ENCODE measurements at regions not wholly inside any gene's neighbourhood (a gene's known extent, or its start where the extent isn't known, plus 50 kb on each side); places are given as distances from the start of the nearest gene placed in this dataset.

DNA sequence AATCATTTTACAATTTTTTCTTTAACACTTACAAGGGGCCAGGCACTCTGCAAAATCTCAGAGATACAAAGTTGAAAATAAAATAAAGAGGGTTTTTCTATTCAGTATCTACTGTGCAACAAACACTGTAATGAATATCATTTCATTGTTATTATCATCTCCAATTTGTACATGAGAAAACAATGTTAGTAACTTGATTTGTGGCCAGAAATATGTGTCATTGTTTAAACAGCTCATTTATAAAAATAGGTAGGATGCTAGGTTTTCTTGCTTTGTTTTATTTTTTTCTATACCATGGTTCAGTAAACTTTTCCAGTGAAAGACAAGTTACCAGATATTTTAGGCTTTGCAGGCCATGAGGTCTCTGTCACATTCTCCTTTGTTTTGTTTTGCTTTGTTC lies 318.1 kb upstream of the UBE2E2 start:
- no peak for DNase-seq (ENCODE audit: low read depth)
- no peak overlapping the region for H3K4me3 ChIP-seq (ENCODE audit: low read depth, low read length)

DNA sequence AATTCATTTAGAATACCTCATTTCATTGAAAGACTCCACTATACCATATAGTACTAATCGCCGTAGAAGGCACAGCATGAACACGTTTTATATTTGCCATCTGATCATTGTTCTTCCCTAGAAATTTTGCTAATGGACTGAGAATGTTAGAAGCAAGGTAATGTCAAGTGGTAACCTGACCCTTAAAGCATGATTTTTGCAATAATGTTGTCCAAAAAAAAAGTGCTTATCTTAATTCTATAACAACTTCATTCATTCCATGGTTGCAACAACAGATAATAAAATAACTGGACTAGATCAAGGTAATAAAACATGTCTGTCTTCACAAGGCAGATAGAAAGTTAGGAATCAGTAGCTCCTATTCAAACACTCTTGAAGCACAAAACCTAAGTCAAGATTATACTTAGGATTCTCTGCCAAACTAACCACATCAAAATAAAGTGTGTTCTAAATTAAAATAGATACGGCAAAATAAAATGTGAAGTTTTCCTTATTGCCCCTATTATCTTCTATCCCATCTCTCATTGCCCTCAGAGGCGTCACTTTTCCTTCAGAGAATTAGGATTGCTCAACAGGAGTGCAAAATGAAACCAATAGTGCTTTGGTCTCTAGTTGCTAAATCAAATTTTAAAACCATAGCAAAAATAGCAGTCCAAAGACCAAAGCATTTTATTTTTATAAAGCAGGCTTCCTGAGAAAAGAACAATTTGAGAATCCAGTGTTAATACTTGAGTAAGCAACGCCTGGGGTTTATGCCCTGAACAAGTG lies 317.4 kb upstream of the UBE2E2 start:
- DNase-seq (ENCODE audit: low read depth) = no peak
- H3K4me3 ChIP-seq (ENCODE audit: low read depth, low read length) = no peak overlapping the region

DNA sequence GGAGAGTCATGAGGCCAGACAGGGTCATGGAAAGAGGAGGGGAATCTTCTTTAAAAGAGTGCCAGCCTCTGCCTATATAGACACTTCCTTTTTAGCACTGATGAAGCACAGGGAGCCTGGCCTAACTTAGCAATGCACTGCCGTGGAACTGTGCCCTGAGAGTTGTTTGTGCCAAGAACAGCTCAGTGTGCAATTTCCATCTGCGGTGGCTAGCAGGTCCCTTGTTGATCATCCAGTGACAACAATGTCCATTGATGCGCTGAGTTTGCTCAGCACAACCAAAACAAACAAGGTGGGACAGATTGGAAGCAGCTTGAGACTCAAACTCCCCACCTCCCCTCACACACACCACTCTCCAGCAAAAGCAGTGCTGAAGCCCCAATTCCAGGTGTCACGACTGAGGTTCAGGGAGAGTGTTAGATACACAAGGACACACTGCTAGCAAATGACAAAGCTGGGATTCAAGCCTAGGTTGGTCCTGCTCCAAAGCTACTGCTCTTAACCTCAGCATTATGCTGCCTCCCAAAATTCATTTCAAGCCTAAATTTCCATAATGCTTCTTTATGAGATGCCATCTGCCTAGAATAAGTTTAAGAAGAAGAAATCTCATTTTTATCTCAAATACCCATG lies 316.6 kb upstream of the UBE2E2 start:
- DNase-seq (ENCODE audit: low read depth) = no peak
- H3K4me3 ChIP-seq (ENCODE audit: low read depth, low read length) = no peak overlapping the region

DNA sequence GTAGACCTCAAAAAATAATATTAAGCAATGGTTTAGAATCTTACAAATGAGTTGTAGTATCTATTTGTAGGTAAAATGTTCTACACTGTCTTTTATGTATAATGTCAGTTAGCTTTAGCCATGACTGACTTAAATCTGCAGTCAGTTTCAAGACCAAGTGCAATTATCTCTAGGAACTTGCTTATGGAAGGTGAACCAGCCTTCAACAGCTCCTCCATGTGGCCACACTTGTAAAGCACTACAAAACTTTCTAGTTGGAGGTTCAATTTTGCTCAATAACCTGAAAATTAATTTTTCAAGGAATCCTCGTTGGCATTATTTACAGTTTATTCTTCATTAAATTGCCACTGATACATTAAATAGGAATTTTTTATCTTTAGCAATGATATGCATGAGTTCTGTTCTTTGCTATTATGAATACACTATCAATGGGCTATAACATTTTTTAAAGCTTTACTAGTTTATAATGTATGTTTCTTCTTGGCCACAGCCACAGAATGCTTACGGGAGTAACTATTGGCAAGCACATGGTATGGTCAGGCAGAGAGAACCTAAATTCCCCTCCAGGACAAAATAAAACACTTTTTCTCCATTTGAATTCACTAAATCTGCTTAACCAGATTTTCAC lies 315.3 kb upstream of the UBE2E2 start:
- no peak overlapping the region for H3K4me3 ChIP-seq (ENCODE audit: low read depth, low read length)
- DNase-seq (ENCODE audit: low read depth) = peak; percentile 8

DNA sequence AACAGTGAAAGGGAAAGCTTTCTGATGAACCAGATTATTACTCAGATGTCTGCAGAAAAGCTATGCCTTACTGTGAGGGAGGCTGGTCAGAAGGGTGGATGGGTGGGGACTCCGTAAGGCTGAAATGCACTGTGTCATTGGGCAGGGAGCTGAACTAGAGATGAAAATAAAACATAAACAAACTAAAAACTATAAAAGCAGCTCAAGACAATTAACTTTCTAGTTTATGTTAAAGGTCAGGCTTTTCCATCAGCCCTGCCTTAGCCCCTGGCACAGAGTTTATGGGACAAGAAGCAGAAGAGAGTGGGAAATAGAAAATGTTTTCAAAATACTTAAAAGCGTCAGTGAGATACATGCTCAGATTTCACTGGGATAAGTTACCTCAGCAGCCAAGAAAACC lies 310.0 kb upstream of the UBE2E2 start:
- no peak overlapping the region for H3K4me3 ChIP-seq (ENCODE audit: low read depth, low read length)
- no peak for DNase-seq (ENCODE audit: low read depth)

DNA sequence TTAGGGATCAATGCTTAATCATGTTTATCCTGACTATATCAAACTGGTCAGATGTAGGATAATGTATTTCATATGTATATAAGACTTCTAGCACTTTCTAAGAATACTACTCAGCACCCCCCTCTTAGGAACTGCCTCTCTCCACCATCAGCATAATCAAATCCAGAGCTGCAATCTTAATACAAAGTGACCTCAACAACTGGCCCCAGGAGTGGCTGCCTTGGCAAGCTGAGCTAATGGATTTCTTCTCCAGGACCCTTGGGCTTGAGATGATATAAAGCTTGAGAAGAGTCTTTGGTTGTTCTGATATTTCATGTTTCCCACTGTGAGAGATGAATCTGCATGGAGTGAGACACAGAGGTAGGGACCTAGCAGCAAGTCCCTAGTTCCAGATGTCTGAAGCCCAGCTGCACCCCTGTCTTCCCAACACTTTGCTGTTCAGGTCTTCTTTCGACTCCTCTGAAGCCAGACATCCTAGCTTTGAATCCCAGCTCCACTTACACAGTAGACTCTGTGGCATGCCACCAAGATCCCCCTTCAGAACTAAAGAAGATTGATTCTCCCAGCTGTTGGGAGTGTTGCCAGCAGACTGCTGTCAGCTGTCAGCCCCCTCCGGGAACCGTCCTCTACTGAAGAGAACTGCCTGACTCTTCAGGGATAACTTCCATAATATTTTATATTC lies 309.3 kb upstream of the UBE2E2 start:
- H3K4me3 ChIP-seq (ENCODE audit: low read depth, low read length) = no peak overlapping the region
- peak; percentile 6 for DNase-seq (ENCODE audit: low read depth)

DNA sequence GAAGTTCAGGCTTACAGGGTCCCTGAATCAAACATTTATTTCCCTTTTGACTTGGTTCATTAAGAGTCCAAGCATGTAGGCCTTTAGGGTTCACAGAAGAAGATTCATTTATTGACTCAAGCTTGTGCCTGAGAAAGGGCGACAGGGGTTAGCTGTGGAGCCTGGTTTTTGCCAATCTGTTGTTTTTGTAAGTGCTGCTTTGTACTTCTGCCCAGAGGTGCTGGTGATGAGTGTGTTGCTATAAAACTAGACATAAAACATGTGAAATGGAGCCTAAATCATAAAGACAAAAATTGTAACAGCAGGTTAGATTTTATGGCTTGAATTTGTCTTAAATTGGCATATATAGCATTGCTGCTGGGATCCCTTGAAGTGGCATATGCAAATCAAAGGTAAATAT lies 308.3 kb upstream of the UBE2E2 start:
- no peak overlapping the region for H3K4me3 ChIP-seq (ENCODE audit: low read depth, low read length)
- DNase-seq (ENCODE audit: low read depth) = no peak

DNA sequence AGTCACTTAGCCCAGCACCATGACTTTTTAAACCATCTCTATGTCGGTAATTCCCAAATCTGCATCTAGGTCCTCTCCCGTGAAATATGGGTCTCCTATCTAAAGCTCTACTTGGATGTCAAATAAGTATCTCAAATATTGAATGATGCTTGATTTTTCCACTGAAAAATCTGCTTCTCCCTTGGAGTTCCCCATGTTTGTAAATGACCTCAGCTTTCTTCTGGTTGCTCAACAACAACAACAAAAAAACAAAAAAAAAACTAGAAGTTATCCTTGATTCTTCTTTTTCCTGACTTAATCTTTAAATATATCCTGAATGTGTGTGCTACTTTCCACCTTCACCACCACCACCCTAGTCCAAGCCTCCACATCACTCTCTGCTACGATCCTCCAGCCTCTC lies 307.5 kb upstream of the UBE2E2 start:
- no peak for DNase-seq (ENCODE audit: low read depth)
- H3K4me3 ChIP-seq (ENCODE audit: low read depth, low read length) = no peak overlapping the region

DNA sequence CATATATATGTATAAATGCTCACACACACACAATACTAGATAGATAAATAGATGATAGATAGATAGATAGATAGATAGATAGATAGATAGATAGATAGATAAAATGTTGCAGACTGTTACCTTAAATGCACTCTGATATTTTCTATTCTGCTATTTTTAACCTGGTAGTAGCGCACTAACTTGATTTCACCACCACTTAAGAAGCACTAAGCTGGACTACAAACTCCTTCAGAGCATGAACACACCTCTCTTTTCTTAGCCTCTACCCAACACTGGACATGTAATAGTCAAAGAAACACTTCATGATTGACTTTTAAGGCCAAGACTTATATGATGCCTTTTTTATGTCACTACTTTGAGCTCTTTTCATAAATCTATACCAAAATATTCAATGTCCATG lies 304.6 kb upstream of the UBE2E2 start:
- no peak for DNase-seq (ENCODE audit: low read depth)
- no peak overlapping the region for H3K4me3 ChIP-seq (ENCODE audit: low read depth, low read length)

DNA sequence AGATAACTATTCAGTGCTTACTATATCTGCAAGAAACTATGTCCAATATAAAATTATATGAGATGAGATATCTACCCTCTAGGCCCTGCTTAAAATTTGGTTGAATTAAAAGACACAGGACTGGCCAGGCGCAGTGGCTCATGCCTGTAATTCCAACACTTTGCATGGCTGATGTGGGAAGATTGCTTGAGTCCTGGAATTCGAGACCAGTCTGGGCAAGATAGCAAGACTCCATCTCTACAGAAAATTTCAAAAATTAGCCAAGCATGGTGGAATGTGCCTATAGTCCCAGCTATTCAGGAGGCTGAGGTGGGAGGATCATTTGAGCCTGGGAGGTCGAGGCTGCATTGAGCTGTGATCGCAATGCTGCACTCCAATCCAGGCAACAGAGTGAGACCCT lies 303.7 kb upstream of the UBE2E2 start:
- DNase-seq (ENCODE audit: low read depth) = no peak
- no peak overlapping the region for H3K4me3 ChIP-seq (ENCODE audit: low read depth, low read length)

DNA sequence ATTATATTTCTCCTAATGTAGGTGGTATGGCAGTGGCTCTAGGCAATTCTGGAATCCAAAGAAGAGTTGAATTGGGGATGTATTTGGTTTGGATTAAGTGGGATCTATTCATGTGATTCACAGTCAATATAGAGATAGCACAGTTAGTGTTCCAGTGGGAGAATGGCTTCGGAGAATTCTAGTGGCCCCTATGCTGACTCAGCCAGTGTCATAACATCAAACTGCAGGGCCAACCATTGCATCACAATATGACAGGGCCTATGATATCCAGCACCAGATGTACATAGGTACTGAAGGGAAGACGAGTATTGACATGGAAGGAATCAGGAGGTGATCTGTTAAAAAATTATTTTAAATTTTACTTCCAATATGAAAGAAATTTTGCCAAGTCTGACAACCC lies 302.8 kb upstream of the UBE2E2 start:
- no peak for DNase-seq (ENCODE audit: low read depth)
- no peak overlapping the region for H3K4me3 ChIP-seq (ENCODE audit: low read depth, low read length)

DNA sequence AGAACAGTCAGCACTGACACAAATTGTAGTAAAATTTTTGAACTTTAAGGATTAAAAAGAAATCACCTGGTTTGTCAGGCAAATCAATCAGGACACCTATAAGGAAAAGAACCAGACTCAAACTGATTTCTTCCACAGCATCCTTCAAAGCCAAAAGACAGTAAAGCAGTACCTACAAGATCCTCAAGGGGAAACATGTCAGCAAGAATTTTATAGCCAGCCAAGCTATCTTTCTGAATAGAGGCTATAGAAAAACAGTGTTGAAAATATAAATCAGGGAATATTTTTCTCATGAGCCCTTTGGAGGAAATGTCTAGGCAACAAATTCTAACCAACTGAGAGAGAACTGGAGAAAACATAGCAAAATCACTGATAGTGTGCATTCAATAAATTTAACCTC lies 301.4 kb upstream of the UBE2E2 start:
- DNase-seq (ENCODE audit: low read depth) = no peak

DNA sequence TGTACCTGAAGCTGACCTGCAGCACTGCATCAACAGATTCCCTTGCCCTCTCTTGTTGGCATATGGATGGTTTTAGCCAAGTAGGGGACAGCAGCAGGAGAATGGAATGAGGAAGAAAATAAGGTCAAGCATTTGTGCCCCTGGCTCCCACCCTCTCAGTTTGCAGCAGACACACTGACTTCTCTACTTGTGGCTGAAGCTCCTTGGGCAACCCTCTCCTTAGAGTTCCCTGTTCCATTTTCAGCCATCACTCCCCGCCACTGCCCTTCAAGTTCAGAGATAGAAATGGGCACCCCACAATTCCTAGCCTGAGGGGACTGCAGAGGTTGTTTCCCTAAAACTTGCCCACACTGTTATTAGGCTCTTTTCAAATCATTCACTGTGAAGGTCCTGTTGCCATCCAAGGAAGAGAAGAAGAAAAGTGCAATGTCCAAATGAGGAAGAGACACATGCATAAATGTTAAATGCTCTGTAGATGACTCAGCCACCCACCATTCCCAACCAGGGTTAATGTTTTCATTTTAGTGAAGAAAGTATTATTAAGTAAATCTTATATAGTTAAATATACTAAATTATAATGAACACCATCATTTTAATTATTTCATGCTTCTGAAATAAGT lies 295.9 kb upstream of the UBE2E2 start:
- H3K4me3 ChIP-seq (ENCODE audit: low read depth, low read length) = no peak overlapping the region
- no peak for DNase-seq (ENCODE audit: low read depth)

More for the DNA sequence above, 301.4 kb upstream of the UBE2E2 start:
- H3K4me3 ChIP-seq (ENCODE audit: low read depth, low read length) = no peak overlapping the region

DNA sequence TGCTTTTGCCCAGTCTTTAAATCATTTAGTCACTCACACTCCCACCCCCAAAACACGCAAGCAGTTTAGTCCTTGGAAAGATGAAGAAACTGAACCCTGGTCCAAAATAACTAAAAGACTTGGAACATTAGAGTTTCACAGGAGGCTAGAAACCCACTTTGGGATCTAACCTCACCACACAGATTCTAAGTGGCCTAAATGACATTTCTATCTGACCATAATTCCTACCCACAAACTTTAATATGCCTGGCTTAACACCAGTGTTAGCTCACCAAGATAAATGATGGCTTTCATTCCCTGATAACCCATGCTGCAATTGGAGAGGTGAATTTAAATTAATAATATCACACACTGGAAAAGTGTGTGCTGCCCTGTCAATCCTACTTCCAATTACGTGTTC lies 295.3 kb upstream of the UBE2E2 start:
- H3K4me3 ChIP-seq (ENCODE audit: low read depth, low read length) = no peak overlapping the region

DNA sequence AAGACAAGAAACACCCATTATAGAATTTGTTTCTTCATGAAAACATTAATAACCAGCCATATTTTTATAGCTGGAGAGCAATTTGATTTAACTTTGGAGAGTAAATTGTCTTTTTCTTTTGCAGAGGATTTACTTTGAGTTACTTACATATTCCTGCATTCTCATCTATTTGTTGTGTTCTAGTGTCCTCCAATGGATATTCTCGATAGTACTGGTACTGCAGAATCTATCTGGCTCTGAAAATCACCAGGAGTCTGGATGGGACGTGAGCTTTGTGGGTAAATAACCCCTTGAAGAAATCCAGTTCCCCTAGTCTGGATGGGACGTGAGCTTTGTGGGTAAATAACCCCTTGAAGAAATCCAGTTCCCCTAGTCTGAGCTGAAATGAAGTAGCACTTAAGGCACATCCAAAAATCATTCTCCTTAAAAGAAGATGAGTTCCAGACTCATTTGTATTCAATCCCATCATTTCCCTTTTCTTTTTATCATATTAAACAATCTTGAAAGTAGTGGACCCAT lies 294.1 kb upstream of the UBE2E2 start:
- DNase-seq (ENCODE audit: low read depth) = no peak
- H3K4me3 ChIP-seq (ENCODE audit: low read depth, low read length) = no peak overlapping the region

More for the DNA sequence above, 295.3 kb upstream of the UBE2E2 start:
- no peak for DNase-seq (ENCODE audit: low read depth)

DNA sequence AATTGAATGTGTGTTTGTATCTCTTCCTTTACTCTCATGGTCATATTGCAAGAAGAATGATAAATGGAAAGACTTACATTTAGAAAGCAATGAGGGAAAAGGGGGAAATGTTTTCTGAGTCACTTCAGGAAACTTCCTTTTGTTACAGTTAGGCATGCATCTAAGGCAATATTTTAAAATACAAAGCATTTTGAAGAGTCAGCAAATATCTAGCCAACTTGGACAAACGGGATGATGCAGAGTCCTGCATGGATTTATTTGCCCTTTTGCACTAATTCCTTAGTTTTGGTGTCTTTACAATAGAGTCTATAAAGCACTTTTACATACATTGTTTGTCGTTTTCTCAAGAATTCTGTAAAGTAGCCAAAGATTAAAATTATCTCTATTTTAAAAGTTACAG lies 286.2 kb upstream of the UBE2E2 start:
- DNase-seq (ENCODE audit: low read depth) = no peak
- H3K4me3 ChIP-seq (ENCODE audit: low read depth, low read length) = no peak overlapping the region

DNA sequence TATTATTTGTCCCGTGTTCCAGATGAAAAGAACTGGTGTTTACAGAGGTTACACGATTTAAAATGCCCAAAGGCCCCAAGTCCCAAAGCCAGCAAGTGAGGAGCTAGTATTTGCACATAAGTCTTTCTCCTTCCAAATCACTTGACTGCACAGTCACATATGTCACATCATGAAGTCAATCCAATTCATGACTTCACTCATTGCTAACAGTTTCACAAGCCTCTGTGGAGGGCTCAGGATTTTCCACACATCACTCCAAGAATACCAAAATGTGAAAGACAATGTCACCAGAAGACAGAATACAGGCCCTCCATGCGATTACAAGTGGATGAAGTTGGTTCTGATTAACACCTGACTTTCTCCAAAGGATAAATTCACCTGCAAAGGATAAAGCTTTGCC lies 283.1 kb upstream of the UBE2E2 start:
- H3K4me3 ChIP-seq (ENCODE audit: low read depth, low read length) = no peak overlapping the region
- DNase-seq (ENCODE audit: low read depth) = no peak

DNA sequence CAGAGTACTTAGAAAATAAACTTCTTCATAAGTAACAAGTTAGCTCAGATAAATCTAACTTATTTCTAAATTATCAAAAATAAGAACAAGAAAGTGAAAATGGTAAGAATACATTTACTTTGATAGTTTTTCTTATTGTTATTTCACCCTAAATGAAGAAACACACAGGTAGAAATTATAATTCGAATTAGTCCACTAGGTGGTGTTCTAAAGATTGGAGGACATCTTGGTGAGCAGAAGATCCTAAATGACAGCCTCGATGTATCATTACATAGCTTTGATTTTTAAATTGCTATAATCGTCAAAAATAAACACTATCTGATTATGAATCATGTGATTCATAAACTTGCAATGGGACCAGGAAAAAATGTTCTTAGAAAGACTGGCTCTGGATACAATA lies 280.8 kb upstream of the UBE2E2 start:
- DNase-seq (ENCODE audit: low read depth) = no peak
- H3K4me3 ChIP-seq (ENCODE audit: low read depth, low read length) = no peak overlapping the region

DNA sequence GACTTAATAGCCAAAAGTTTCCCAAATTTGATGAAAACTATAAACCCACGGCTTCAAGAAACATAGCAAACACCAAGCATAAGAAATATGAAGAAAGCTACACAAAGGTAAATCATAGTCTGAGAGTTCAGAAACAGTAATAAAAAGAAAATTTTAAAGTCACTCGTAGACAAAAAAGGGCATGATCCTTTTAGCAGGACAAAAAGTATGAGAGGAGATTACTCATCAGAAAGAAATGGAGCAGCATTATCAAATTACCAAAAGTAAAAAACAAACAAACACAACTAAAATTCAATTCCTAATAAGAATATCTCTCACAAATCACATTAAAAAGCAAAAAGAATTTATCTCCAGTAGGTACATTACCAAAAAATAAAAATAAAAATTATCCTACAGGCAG lies 279.4 kb upstream of the UBE2E2 start:
- no peak overlapping the region for H3K4me3 ChIP-seq (ENCODE audit: low read depth, low read length)
- DNase-seq (ENCODE audit: low read depth) = no peak

Measured in skeletal muscle cell (primary cell).